ENCODE measurements at regions not wholly inside any gene's neighbourhood (a gene's known extent, or its start where the extent isn't known, plus 50 kb on each side); places are given as distances from the start of the nearest gene placed in this dataset.

DNA sequence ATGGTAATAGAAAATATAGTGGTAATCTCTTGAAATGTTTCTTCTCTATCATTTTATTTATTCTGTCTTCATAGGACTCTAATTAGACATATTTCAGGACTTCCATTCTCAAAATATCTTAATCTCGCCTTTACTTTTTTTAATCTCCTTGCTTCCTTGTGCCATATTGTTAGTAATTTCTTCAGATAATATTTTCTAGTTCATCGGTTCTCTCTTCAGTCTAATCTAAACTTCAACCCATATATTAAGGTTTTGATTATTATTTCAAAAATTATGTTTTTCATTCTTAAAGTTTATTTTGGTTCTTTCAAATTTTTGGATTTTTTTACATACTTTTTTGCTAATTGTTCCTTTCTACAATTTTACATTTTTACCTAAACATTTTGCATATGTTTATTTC, 237.9 kb upstream of the DGKB start:
- TF ChIP-seq POLR2A (IDR thresholded peaks at IDR 0.05; ENCODE audit: low read depth, low read length) = no peak
- TF ChIP-seq TAF1 (IDR thresholded peaks at IDR 0.05; ENCODE audit: low read depth, low read length) = no peak
- no peak for TF ChIP-seq POLR2AphosphoS5 (IDR thresholded peaks at IDR 0.05; ENCODE audit: low read depth, low read length)
- TF ChIP-seq SPI1 (IDR thresholded peaks at IDR 0.05; ENCODE audit: low read depth, low read length) = no peak

Measured in GM12891 (cell line).